ENCODE measurements at regions not wholly inside any gene's neighbourhood (a gene's known extent, or its start where the extent isn't known, plus 50 kb on each side); places are given as distances from the start of the nearest gene placed in this dataset.

- TF ChIP-seq PATZ1 (CRISPR knock-in tag; IDR thresholded peaks at IDR 0.05; ENCODE audit: borderline replicate concordance) (no peak), ISL1 (CRISPR knock-in tag; IDR thresholded peaks at IDR 0.05) (no peak), PPARA (CRISPR knock-in tag; IDR thresholded peaks at IDR 0.05; ENCODE audit: borderline replicate concordance) (no peak)
Observed at GRCh38 chrX:55816023-55816422, 98.5 kb downstream of the RRAGB start (continued).

GRCh38 chrX:55818673-55819375, 101.3 kb downstream of the RRAGB start:
- ATAC-seq, result no peak
- no peak for TF ChIP-seq ZNF565 (CRISPR knock-in tag; conservative IDR thresholded peaks at IDR 0.05; ENCODE audit: low read depth)
- no peak for TF ChIP-seq TCF4 (CRISPR knock-in tag; IDR thresholded peaks at IDR 0.05; ENCODE audit: borderline replicate concordance)
- no peak for TF ChIP-seq CREB5 (CRISPR knock-in tag; IDR thresholded peaks at IDR 0.05; ENCODE audit: low read depth)
- no peak for TF ChIP-seq PPARA (CRISPR knock-in tag; IDR thresholded peaks at IDR 0.05; ENCODE audit: borderline replicate concordance)
- TF ChIP-seq ZNF8 (CRISPR knock-in tag; IDR thresholded peaks at IDR 0.05), result no peak
- no peak for TF ChIP-seq ZC3H10 (CRISPR knock-in tag; IDR thresholded peaks at IDR 0.05)
- TF ChIP-seq CSDC2 (CRISPR knock-in tag; IDR thresholded peaks at IDR 0.05), result no peak
- no peak for TF ChIP-seq PATZ1 (CRISPR knock-in tag; IDR thresholded peaks at IDR 0.05; ENCODE audit: borderline replicate concordance)
- TF ChIP-seq CSRNP3 (CRISPR knock-in tag; IDR thresholded peaks at IDR 0.05), result no peak
- TF ChIP-seq ESRRG (CRISPR knock-in tag; IDR thresholded peaks at IDR 0.05), result no peak
- no peak for TF ChIP-seq ISL1 (CRISPR knock-in tag; IDR thresholded peaks at IDR 0.05)
- no peak for TF ChIP-seq GLIS3 (CRISPR knock-in tag; IDR thresholded peaks at IDR 0.05)
- TF ChIP-seq ZFP3 (CRISPR knock-in tag; IDR thresholded peaks at IDR 0.05), result no peak
- no peak for TF ChIP-seq RARB (CRISPR knock-in tag; IDR thresholded peaks at IDR 0.05)
- no peak for TF ChIP-seq POU6F1 (CRISPR knock-in tag; IDR thresholded peaks at IDR 0.05; ENCODE audit: borderline replicate concordance, low read depth)
- TF ChIP-seq TSHZ2 (CRISPR knock-in tag; IDR thresholded peaks at IDR 0.05), result no peak

GRCh38 chrX:55839485-55839884, 121.9 kb downstream of the RRAGB start:
- TF ChIP-seq PPARA (CRISPR knock-in tag; IDR thresholded peaks at IDR 0.05; ENCODE audit: borderline replicate concordance) (no peak), ISL1 (CRISPR knock-in tag; IDR thresholded peaks at IDR 0.05) (no peak), ARNTL (CRISPR knock-in tag; IDR thresholded peaks at IDR 0.05; ENCODE audit: borderline replicate concordance, low read depth) (no peak), ZC3H10 (CRISPR knock-in tag; IDR thresholded peaks at IDR 0.05) (no peak)
- no peak for ATAC-seq

All from SK-N-SH treated with all-trans-retinoic acid at 6 μM for 48 hours (cell line).